Right ventricle myocardium superior (tissue), 1 donor: ENCODE measurements at regions not wholly inside any gene's neighbourhood (a gene's known extent, or its start where the extent isn't known, plus 50 kb on each side); places are given as distances from the start of the nearest gene placed in this dataset.

Experiments used
- ATAC-seq: fragments of 200-7000 bp; cut with Tn5 transposase; one replicate; pipeline ENCODE4 v1.9.1; 2020; ENCODE audit warnings: mild to moderate bottlenecking; ENCODE audit not compliant: poor library complexity
- DNase-seq: peaks from one replicate; pipeline ENCODE4 v3.0.0-alpha.2; 2020
- intact Hi-C: fragments of 100-400 bp; cut with DNase I; formaldehyde crosslinking; loops from one replicate; pipeline ENCODE4 v1.11.2; 2022
- donor health status: DM: no; HTN: yes; CAD: no; lungs with severe emphysema.

- intact Hi-C loops = no loop called here
- ATAC-seq (no peak), DNase-seq (no peak)
Observed at GRCh38 chr10:29929006-29929405, 130.4 kb downstream of the JCAD start.

- DNase-seq (peak; percentile 40), ATAC-seq (no peak)
- intact Hi-C loops = no loop called here
Observed at GRCh38 chr10:29926693-29927048, 132.7 kb downstream of the JCAD start.

- intact Hi-C loops = no loop called here
- DNase-seq (no peak), ATAC-seq (no peak)
Observed at GRCh38 chr10:29925771-29926692, 133.4 kb downstream of the JCAD start.

GRCh38 chr10:29924436-29924835 lies 134.9 kb downstream of the JCAD start:
- intact Hi-C loops = no loop called here
- no peak for DNase-seq
- ATAC-seq = no peak

GRCh38 chr10:29923416-29923965 lies 135.9 kb downstream of the JCAD start:
- intact Hi-C loops = no loop called here
- DNase-seq = no peak
- no peak for ATAC-seq

GRCh38 chr10:29922892-29923291 lies 136.5 kb downstream of the JCAD start:
- intact Hi-C loops = no loop called here
- DNase-seq = no peak
- ATAC-seq = no peak

- DNase-seq = no peak
- ATAC-seq = no peak
- intact Hi-C loops = no loop called here
Observed at GRCh38 chr10:29922226-29922625, 137.2 kb downstream of the JCAD start.

GRCh38 chr10:29921071-29921446 lies 138.3 kb downstream of the JCAD start:
- intact Hi-C loops = no loop called here
- ATAC-seq = no peak

GRCh38 chr10:29920408-29921070 lies 138.8 kb downstream of the JCAD start:
- intact Hi-C loops = no loop called here
- DNase-seq (no peak), ATAC-seq (no peak)

More at GRCh38 chr10:29921071-29921446, 138.3 kb downstream of the JCAD start:
- DNase-seq = no peak

GRCh38 chr10:29918623-29919400 lies 140.6 kb downstream of the JCAD start:
- DNase-seq (no peak), ATAC-seq (no peak)
- intact Hi-C loops = no loop called here

- no peak for ATAC-seq
- intact Hi-C loops = no loop called here
- DNase-seq = no peak
Observed at GRCh38 chr10:29917311-29917710, 142.1 kb downstream of the JCAD start.

- ATAC-seq (no peak), DNase-seq (no peak)
- intact Hi-C loops = no loop called here
Observed at GRCh38 chr10:29916669-29917068, 142.7 kb downstream of the JCAD start.

GRCh38 chr10:29914986-29915785 lies 144.2 kb downstream of the JCAD start:
- intact Hi-C loops = no loop called here
- ATAC-seq (no peak), DNase-seq (no peak)

GRCh38 chr10:29908962-29909361 lies 150.4 kb downstream of the JCAD start:
- DNase-seq (no peak), ATAC-seq (no peak)
- intact Hi-C loops = no loop called here

GRCh38 chr10:29900865-29901264 lies 158.5 kb downstream of the JCAD start:
- no peak for ATAC-seq
- intact Hi-C loops = no loop called here

GRCh38 chr10:29897999-29898716 lies 161.2 kb downstream of the JCAD start:
- DNase-seq (no peak), ATAC-seq (no peak)
- intact Hi-C loops = no loop called here

More at GRCh38 chr10:29900865-29901264, 158.5 kb downstream of the JCAD start:
- DNase-seq = no peak

- DNase-seq (no peak), ATAC-seq (no peak)
- intact Hi-C loops = no loop called here
Observed at GRCh38 chr10:29897430-29897829, 162.0 kb downstream of the JCAD start.

- intact Hi-C loops = no loop called here
- DNase-seq (no peak), ATAC-seq (peak; percentile 14)
Observed at GRCh38 chr10:29896053-29896452, 163.3 kb downstream of the JCAD start.
